ENCODE measurements at regions not wholly inside any gene's neighbourhood (a gene's known extent, or its start where the extent isn't known, plus 50 kb on each side); places are given as distances from the start of the nearest gene placed in this dataset.

DNA sequence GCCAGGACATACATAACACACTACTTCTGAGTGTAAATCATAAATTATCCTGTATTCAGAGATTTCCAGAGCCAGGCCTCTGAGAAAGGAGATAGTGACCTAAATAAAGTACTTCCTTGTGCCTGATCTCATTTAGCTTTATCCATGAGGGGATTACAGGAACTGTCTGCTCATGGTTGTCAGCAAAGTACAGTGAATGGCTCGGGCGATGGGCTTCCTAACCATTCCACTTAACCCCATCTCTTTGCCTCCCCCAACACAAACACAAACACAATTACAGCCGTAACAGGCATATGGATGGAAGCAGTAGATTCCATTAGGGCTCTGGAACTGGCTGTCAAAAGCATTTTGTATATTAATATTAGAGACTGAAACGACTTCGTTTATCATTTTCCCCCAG is 206.7 kb upstream of the CPNE8 start:
- TF ChIP-seq, protein P1, sequence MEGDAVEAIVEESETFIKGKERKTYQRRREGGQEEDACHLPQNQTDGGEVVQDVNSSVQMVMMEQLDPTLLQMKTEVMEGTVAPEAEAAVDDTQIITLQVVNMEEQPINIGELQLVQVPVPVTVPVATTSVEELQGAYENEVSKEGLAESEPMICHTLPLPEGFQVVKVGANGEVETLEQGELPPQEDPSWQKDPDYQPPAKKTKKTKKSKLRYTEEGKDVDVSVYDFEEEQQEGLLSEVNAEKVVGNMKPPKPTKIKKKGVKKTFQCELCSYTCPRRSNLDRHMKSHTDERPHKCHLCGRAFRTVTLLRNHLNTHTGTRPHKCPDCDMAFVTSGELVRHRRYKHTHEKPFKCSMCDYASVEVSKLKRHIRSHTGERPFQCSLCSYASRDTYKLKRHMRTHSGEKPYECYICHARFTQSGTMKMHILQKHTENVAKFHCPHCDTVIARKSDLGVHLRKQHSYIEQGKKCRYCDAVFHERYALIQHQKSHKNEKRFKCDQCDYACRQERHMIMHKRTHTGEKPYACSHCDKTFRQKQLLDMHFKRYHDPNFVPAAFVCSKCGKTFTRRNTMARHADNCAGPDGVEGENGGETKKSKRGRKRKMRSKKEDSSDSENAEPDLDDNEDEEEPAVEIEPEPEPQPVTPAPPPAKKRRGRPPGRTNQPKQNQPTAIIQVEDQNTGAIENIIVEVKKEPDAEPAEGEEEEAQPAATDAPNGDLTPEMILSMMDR (IDR thresholded peaks at IDR 0.05): no peak
- H3K27ac ChIP-seq: no peak overlapping the region
- DNase-seq (ENCODE audit: low spot score): no peak
- H3K4me3 ChIP-seq: no peak overlapping the region

DNA sequence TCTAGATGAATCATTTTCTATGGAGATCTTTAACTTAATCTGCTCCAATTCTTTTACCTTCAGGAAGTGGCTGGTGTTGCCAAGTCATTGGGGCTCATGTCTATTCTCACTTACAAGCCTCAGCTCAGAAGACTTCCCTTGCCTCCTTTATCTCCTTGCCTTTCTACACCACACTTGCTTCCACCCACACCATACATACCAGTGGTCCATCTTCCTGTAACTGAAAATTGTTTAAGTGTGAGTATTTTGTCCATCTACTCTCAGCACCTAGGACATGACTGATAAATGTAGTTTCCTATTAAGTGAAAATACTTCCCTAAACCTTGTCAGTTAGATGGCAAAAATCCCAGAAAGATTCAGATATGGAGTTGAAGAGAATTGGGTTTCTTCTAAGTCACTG is 199.7 kb upstream of the CPNE8 start:
- Histone ChIP-seq H3K4me3 (no peak overlapping the region), H3K27ac (no peak overlapping the region)
- no peak for DNase-seq (ENCODE audit: low spot score)
- TF ChIP-seq, protein P1 (IDR thresholded peaks at IDR 0.05): no peak

DNA sequence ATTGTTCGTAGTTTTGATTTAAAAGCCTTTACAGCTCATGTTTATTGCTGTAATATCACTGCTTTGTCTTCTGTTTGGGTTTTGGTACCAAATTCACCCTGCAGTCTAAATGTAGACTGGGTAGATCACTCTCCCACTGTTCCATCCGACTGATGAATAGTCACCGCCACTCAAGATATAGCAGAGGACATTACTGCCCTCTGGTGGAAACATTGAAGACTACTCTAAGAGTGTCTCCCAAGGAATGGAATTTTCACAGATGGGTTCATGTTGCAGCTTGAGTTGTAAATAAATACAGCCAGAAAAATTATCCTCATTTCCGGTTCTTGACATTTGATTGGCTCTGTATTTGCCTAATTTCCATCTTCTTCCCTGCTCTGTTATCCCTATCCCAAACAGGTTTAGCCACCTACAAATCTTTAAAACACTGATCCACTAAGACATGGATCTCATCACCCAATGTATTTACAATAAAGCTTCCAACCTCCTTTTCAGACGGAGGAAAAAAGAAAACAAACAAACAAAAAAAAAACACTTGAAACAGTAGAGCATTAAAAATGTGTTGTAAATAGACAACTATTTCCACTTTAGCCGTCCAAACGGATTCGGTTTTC is 198.3 kb upstream of the CPNE8 start:
- Histone ChIP-seq H3K4me3 (no peak overlapping the region), H3K27ac (no peak overlapping the region)
- TF ChIP-seq, protein P1 (IDR thresholded peaks at IDR 0.05): peak; percentile 67
- DNase-seq (ENCODE audit: low spot score): no peak

DNA sequence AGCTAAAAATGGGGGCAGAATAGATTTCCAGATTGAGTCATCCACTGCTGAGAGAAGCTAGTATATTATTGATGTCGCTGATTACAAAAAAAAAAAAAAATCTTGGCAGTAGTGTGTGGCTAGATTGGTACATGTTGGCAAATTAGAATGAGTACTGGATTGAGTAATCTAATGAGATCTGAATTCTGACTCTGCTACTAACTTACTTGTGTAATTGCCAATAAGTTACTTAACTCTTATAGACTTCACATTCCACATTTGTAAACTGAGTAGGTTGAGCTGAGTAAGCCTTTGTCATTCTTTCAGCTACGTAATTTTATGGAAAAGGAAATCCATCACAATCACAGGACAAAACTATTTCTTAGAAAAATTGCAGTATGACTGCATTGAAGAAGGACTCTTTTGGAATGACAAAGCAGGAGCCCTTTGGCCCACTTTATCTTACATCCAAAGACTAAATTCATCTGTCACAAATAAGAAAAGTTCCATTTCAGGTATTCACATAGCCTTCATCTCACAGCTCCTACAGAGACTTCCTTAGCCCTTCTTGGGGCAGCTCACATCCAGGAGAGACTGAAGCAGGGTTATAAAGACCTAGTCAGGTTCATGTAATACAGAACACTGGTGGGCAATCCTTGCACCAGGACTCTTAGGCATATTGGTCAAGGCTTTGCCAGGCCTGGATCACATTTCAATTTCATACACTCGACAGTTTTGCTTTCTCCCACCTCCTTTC is 197.3 kb upstream of the CPNE8 start:
- Histone ChIP-seq H3K27ac (no peak overlapping the region), H3K4me3 (no peak overlapping the region)
- DNase-seq (ENCODE audit: low spot score): no peak
- TF ChIP-seq, protein P1 (IDR thresholded peaks at IDR 0.05): no peak

DNA sequence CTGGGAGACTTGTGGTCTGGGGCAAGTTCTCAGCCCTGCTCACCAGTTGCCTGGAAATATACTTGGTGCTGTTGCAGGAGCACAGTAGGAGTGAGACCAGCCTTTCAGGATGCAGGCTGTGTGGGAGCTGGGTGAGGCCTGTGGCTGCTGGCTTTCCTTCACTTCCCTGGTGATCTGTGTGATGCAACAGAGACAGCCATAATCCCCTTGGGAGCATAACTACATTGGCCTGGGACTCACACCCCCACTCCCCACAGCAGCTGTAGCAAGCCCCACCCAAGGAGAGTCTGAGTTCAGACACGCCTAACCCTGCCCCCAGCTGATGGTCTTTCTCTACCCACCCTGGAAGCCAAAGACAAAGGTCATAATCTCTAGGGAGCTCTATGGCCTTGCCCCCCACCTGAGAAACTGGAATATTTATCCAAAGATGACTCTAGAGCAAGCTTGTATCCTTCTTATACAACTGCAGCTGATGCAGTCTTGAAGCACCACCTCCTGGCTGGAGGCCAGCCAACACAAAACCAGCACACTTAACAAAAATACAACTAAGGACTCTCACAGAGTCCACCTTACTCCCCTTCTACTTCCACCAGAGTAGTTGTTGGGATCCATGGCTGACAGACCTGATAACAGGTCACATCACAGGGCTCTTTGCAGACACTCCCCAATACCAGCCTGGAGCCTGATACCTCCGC is 190.4 kb upstream of the CPNE8 start:
- Histone ChIP-seq H3K27ac (no peak overlapping the region), H3K4me3 (no peak overlapping the region)
- no peak for DNase-seq (ENCODE audit: low spot score)
- TF ChIP-seq, protein P1 (IDR thresholded peaks at IDR 0.05): no peak

DNA sequence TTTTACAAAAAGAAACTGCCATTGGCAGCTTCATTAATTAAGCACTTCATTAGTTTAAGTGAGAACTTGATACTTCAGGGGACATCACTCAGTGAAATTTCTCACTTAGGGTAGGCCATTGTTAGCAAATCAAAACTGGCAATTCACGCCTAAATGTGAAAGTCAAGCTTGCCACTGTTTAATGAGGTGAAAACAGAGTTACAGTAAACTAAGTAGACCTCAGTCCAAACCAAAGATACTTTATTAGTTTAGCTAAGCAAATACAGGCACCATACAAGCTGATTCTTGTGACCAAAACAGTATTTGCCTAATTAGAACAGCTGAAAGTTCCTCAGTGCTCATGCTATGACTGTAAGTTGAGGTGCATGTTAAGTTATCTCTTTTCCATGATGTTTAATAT is 176.5 kb upstream of the CPNE8 start:
- H3K27ac ChIP-seq: no peak overlapping the region
- TF ChIP-seq, protein P1 (IDR thresholded peaks at IDR 0.05): no peak
- DNase-seq (ENCODE audit: low spot score): no peak
- H3K4me3 ChIP-seq: no peak overlapping the region
